K562 (cell line): ENCODE measurements at regions not wholly inside any gene's neighbourhood (a gene's known extent, or its start where the extent isn't known, plus 50 kb on each side); places are given as distances from the start of the nearest gene placed in this dataset.

Source experiments
- ATAC-seq: fragments of 200-7000 bp; cut with Tn5 transposase; 3 replicates; pipeline ENCODE4 v1.9.1; 2020; ENCODE audit warnings: moderate library complexity
- BruUV-seq: library from RNA; stranded (reverse); fragments of 400-500 nt; replicated peaks from 2 replicates; lab custom pipeline; 2021; lab: Mats Ljungman, UMichigan
- CTCF ChIA-PET: fragments of 300-600 bp; formaldehyde crosslinking; extraction: SDS; loops from one replicate; lab custom pipeline; 2021; ENCODE audit warnings: low intra/inter-chr PET ratio; lab: Yijun Ruan, JAX
- POLR2A ChIA-PET: fragments of 300-600, 350-650 bp; sonication (Branson Sonifier 250); formaldehyde crosslinking; extraction: SDS; loops from one replicate; lab custom pipeline; 2021; ENCODE audit warnings: antibody characterized with exemption, inconsistent platforms; lab: Yijun Ruan, JAX
- DNase-seq, 4 experiments: peaks; one replicate each; pipeline versions ENCODE4 v3.0.0 to v3.0.0-alpha.2; 2011 to 2018; ENCODE audit warnings: low spot score in 3 of 4, mixed read lengths in 3 of 4; ENCODE audit errors: extremely low read depth in 1 of 4
- FAIRE-seq: peaks from 2 replicates; lab custom pipeline; 2011; peaks lifted over from hg19 to GRCh38; lab: Jason Lieb, UNC
- H2AFZ ChIP-seq: 2 replicates; pipeline ENCODE4 v1.6.0; 2011; ENCODE audit warnings: low read depth, low read length, control low read depth, inconsistent platforms
- H3K27ac ChIP-seq: fragments of 200-600 bp; 3 replicates; pipeline ENCODE4 v1.8.0; 2011; ENCODE audit warnings: low read depth, mild to moderate bottlenecking, control low read depth, inconsistent platforms, low read length, moderate library complexity, mixed read lengths; ENCODE audit errors: extremely low read depth
- H3K27me3 ChIP-seq, 2 experiments: fragments of 300-600 bp in 1 of 2; 2 replicates in 1 of 2; 3 replicates in 1 of 2; pipeline versions ENCODE4 v1.6.0 to v1.8.0; 2011; ENCODE audit warnings: inconsistent platforms in 2 of 2, low read length in 2 of 2, mild to moderate bottlenecking in 1 of 2, mixed read lengths in 1 of 2, moderate library complexity in 1 of 2; ENCODE audit not compliant: control insufficient read depth in 2 of 2, insufficient read depth in 2 of 2
- H3K36me3 ChIP-seq: fragments of 300-600 bp; 3 replicates; pipeline ENCODE4 v1.8.0; 2011; ENCODE audit warnings: mild to moderate bottlenecking, low read length, inconsistent platforms; ENCODE audit not compliant: control insufficient read depth, insufficient read depth
- H3K4me1 ChIP-seq, 2 experiments: fragments of 200-600 bp in 1 of 2; replicated peaks in 1 of 2; 2 replicates in 1 of 2; 3 replicates in 1 of 2; pipeline versions ENCODE4 v1.5.1 to v1.8.0; 2011; ENCODE audit warnings: inconsistent platforms in 2 of 2, low read length in 2 of 2, mild to moderate bottlenecking in 1 of 2, mixed read lengths in 1 of 2, moderate library complexity in 1 of 2; ENCODE audit not compliant: control insufficient read depth in 2 of 2, insufficient read depth in 2 of 2
- H3K4me2 ChIP-seq: 2 replicates; pipeline ENCODE4 v1.6.1; 2011; ENCODE audit warnings: low read length, control low read depth, inconsistent platforms, mixed read lengths; ENCODE audit not compliant: insufficient read depth
- H3K4me3 ChIP-seq: fragments of 200-600 bp; sonication (generic), shearing (Covaris generic); 2 replicates; pipeline ENCODE4 v1.5.1; 2016; ENCODE audit warnings: control low read depth, inconsistent platforms
- H3K79me2 ChIP-seq: fragments of 200-600 bp; 3 replicates; pipeline ENCODE4 v1.8.0; 2011; ENCODE audit warnings: low read length, inconsistent platforms; ENCODE audit not compliant: control insufficient read depth, insufficient read depth
- H3K9ac ChIP-seq, 2 experiments: 2 replicates each; pipeline versions ENCODE4 v1.6.0 to v1.6.1; 2011; ENCODE audit warnings: low read depth in 2 of 2, low read length in 2 of 2, control low read depth in 1 of 2, inconsistent platforms in 1 of 2, mild to moderate bottlenecking in 1 of 2, mixed read lengths in 1 of 2; ENCODE audit not compliant: insufficient read depth in 1 of 2
- H3K9me1 ChIP-seq: one replicate; pipeline ENCODE4 v1.6.0; 2011; ENCODE audit warnings: inconsistent platforms, mild to moderate bottlenecking, low read length, moderate library complexity; ENCODE audit not compliant: control insufficient read depth, insufficient read depth
- H3K9me3 ChIP-seq: replicated peaks from 2 replicates; pipeline ENCODE4 v1.5.1; 2011; ENCODE audit warnings: low read depth, low read length, inconsistent platforms; ENCODE audit not compliant: control insufficient read depth, insufficient read depth
- H4K20me1 ChIP-seq: replicated peaks from 2 replicates; pipeline ENCODE4 v1.6.1; 2011; ENCODE audit warnings: low read length, inconsistent platforms, mixed read lengths; ENCODE audit not compliant: control insufficient read depth, insufficient read depth
- CTCF ChIP-seq, 3 experiments: IDR thresholded peaks in 2 of 3; conservative IDR thresholded peaks in 1 of 3; 2 replicates each; pipeline ENCODE4 v1.5.1; 2011 to 2012; ENCODE audit warnings: low read length in 3 of 3, mild to moderate bottlenecking in 3 of 3, control low read depth in 2 of 3, improper control_type of control experiment in 1 of 3, inconsistent platforms in 1 of 3, low read depth in 1 of 3, mixed read lengths in 1 of 3, moderate library complexity in 1 of 3; ENCODE audit not compliant: insufficient read depth in 2 of 3
- DEAF1 ChIP-seq: fragments of 450-650 bp; formaldehyde crosslinking; IDR thresholded peaks from 2 replicates; pipeline ENCODE4 v1.4.0; 2020; ENCODE audit warnings: mild to moderate bottlenecking, moderate library complexity
- HDAC2 ChIP-seq: fragments of 450-650 bp; IDR thresholded peaks from 2 replicates; pipeline ENCODE4 v1.6.1; 2016; ENCODE audit warnings: mild to moderate bottlenecking
- POLR3A ChIP-seq: IDR thresholded peaks from 2 replicates; pipeline ENCODE4 v1.6.1; 2011; ENCODE audit warnings: borderline replicate concordance, mild to moderate bottlenecking, moderate library complexity; ENCODE audit not compliant: insufficient read length, insufficient read depth; ENCODE audit errors: extremely low read depth
- REST ChIP-seq, 2 experiments: fragments of 450-650 bp; formaldehyde crosslinking in 1 of 2; IDR thresholded peaks; 2 replicates each; pipeline versions ENCODE4 v1.4.0 to v1.6.1; 2014 to 2020; ENCODE audit warnings: mild to moderate bottlenecking in 2 of 2, borderline replicate concordance in 1 of 2, low read depth in 1 of 2
- ZNF764 ChIP-seq: fragments of 250-450 bp; sonication (Bioruptor Pico); IDR thresholded peaks from 2 replicates; pipeline ENCODE4 v1.4.0; 2020; ENCODE audit warnings: low read depth, mild to moderate bottlenecking, moderate library complexity
- WGBS: fragments of 100-300 bp; shearing (Covaris generic); methylation state at CpG from one replicate; pipeline ENCODE4 v1.1.6; 2016; ENCODE audit warnings: low coverage, mixed read lengths; ENCODE audit not compliant: insufficient coverage; ENCODE audit errors: missing lambda C conversion rate; 5-methylcytosine and 5-hydroxymethylcytosine counted together
- in situ Hi-C: fragments of 300-500 bp; cut with MboI; formaldehyde crosslinking; loops from 4 replicates; pipeline ENCODE4 v1.15.0; 2018; ENCODE audit warnings: inconsistent platforms, mixed read lengths
- intact Hi-C: fragments of 100-400 bp; cut with micrococcal nuclease; formaldehyde crosslinking; loops from 2 replicates; pipeline ENCODE4 v1.14.2; 2022
- TF ChIP-seq, protein P1 (sequence below): fragments of 450-650 bp; formaldehyde crosslinking; IDR thresholded peaks from 2 replicates; pipeline ENCODE4 v1.4.0; 2022; ENCODE audit warnings: mild to moderate bottlenecking, moderate library complexity

- ChIA-PET CTCF (interaction anchor here (0.8 to 2.3 kb wide), 2 partner anchors 160 to 535 kb away, joined by 3 to 14 read pairs; no protein-coding TSS in a partner anchor), POLR2A (interaction anchor here (0.8 kb wide), 1 partner anchor 153 kb away, joined by 4 read pairs; no protein-coding TSS in a partner anchor)
- H3K9me1 ChIP-seq = no peaks in the 10 kb centered on the region
- BruUV-seq = no TSS peak
- DNase-seq (peak; percentile 53 to 80 (median 60)), ATAC-seq (peak; percentile 91), FAIRE-seq (peak; percentile 68)
- whole genome bisulfite sequencing = 18% methylated on average over 6 of the region's 7 CpGs
- no peak overlapping the region for H3K27ac ChIP-seq
- no peaks in the 10 kb centered on the region for H3K36me3 ChIP-seq
- intact Hi-C loops (loop anchor here (1.0 to 10.0 kb wide), 5 partner anchors 91 to 327 kb away; no protein-coding TSS in a partner anchor), in situ Hi-C loops (loop anchor here (10.0 kb wide), 1 partner anchor 161 kb away; the partner anchor contains the start of gene XIST)
- no peaks in the 10 kb centered on the region for H4K20me1 ChIP-seq
- no peak overlapping the region for H3K9ac ChIP-seq
- H3K79me2 ChIP-seq = no peaks in the 10 kb centered on the region
- no peak overlapping the region for H2AFZ ChIP-seq
- no peaks in the 10 kb centered on the region for H3K4me1 ChIP-seq
- H3K4me2 ChIP-seq = no peak overlapping the region
- H3K27me3 ChIP-seq = no peaks in the 10 kb centered on the region
- no peaks in the 10 kb centered on the region for H3K9me3 ChIP-seq
- H3K4me3 ChIP-seq = no peak overlapping the region
- no peak for TF ChIP-seq HDAC2
- TF ChIP-seq POLR3A = no peak
- no peak for TF ChIP-seq ZNF764 (CRISPR knock-in tag)
- TF ChIP-seq DEAF1 = 0 out of 2 replicates have a peak, but pooled peaks have one; percentile 5
- peak; percentile 70 to 75 (median 73) for TF ChIP-seq CTCF (IDR thresholded peaks at IDR 0.05 in 2 of 3, conservative IDR thresholded peaks at IDR 0.05 in 1 of 3; ENCODE audit: insufficient read depth in 2 of 3, low read depth in 1 of 3, low read length in 3 of 3)
- TF ChIP-seq REST (IDR thresholded peaks at IDR 0.05; ENCODE audit: borderline replicate concordance) = peak; percentile 72
- no peak for TF ChIP-seq REST (CRISPR knock-in tag; IDR thresholded peaks at IDR 0.05; ENCODE audit: low read depth)
- TF ChIP-seq, protein P1, sequence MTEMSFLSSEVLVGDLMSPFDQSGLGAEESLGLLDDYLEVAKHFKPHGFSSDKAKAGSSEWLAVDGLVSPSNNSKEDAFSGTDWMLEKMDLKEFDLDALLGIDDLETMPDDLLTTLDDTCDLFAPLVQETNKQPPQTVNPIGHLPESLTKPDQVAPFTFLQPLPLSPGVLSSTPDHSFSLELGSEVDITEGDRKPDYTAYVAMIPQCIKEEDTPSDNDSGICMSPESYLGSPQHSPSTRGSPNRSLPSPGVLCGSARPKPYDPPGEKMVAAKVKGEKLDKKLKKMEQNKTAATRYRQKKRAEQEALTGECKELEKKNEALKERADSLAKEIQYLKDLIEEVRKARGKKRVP (CRISPR knock-in tag) = no peak
These were observed 163.0 kb upstream of the XIST start for GRCh38 chrX:74015379-74016019.
